ENCODE measurements at regions not wholly inside any gene's neighbourhood (a gene's known extent, or its start where the extent isn't known, plus 50 kb on each side); places are given as distances from the start of the nearest gene placed in this dataset.

DNA sequence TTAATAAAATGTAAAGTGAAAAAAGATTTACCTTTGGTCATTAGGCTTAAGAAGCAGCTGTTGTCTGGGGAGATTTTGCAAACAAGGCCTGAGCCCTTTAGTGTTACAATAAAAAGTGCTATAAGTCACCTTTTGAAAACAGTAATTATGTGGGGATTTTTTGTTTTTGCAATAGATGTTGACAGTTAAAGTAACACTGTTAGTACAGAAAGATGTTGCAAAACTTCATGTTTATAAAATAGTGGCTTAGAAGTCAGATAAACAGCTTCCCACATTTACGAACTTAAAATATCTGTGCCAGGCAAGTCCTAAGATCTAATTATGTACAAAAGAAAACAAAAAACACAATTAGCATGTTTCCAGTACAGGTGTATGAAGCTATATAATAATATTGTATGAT, 138.0 kb upstream of the IRS2 start:
- TF ChIP-seq CTCF (IDR thresholded peaks at IDR 0.05; ENCODE audit: low read depth, low read length, missing input control) (no peak), MAX (IDR thresholded peaks at IDR 0.05) (no peak)
